Upper lobe of left lung (tissue), 4 donors: ENCODE measurements at regions not wholly inside any gene's neighbourhood (a gene's known extent, or its start where the extent isn't known, plus 50 kb on each side); places are given as distances from the start of the nearest gene placed in this dataset.

Experiments used
- CTCF ChIP-seq, 6 experiments: fragments of 450-650 bp in 4 of 6; fragments of 200-600 bp in 2 of 6; sonication (generic) in 2 of 6; IDR thresholded peaks; one replicate each; pipeline ENCODE4 v1.5.1; 2016 to 2019; ENCODE audit warnings: antibody characterized with exemption in 6 of 6
- POLR2A ChIP-seq, 4 donors: fragments of 450-650 bp; IDR thresholded peaks; one replicate each; pipeline ENCODE4 v1.5.1; 2016 to 2017; ENCODE audit warnings: antibody characterized with exemption in 4 of 4, mild to moderate bottlenecking in 2 of 4
- POLR2AphosphoS5 ChIP-seq, 2 donors: sonication (generic); formaldehyde crosslinking; IDR thresholded peaks; one replicate each; pipeline ENCODE4 v1.5.1; 2017; ENCODE audit warnings: antibody characterized with exemption in 2 of 2

DNA sequence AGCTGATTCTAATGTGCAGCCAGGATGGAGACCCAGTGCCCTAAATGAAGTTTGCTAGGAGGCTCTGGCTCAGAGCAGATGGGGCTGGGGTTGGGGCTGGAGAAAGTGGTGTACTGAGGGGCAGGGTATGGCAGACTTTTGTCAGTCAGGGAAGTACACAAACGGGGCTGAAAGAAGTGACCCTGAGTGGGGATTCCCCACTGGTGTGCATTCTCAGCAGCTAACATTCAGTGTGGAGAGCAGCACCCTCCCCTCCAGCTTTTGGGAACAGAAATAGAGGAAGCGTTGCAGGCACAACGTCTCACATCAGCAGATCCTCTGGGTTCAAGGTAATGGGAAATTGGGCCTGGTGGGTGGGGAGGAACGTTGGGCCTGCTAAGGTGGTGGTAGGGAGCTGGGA, 89.1 kb upstream of the GCFC2 start:
- TF ChIP-seq CTCF (IDR thresholded peaks at IDR 0.05) (no peak), POLR2AphosphoS5 (IDR thresholded peaks at IDR 0.05) (no peak), POLR2A (IDR thresholded peaks at IDR 0.05) (no peak)
